Activated B cell treated with CpG ODN at 0.5 μM for 24 hours (primary cell): ENCODE measurements at regions not wholly inside any gene's neighbourhood (a gene's known extent, or its start where the extent isn't known, plus 50 kb on each side); places are given as distances from the start of the nearest gene placed in this dataset.
"Not testable (repeated sequence)": the region's sequence is repeated elsewhere in the genome, so short reads cannot be mapped to it uniquely, and the experiment has no call there.

Source experiments
- ATAC-seq: fragments of 200-7000 bp; cut with Tn5 transposase; one replicate; pipeline ENCODE4 v1.10.0; 2021; ENCODE audit warnings: low read depth, mild to moderate bottlenecking, moderate library complexity
- CTCF ChIA-PET: fragments of 350-600 bp; sonication (Branson Sonifier 250); formaldehyde crosslinking; loops from one replicate; lab custom pipeline; 2021; ENCODE audit warnings: antibody characterized with exemption; lab: Charles Lee
- POLR2A ChIA-PET: fragments of 350-600 bp; sonication (Branson Sonifier 250); formaldehyde crosslinking; loops from one replicate; lab custom pipeline; 2021; ENCODE audit warnings: antibody characterized with exemption; lab: Charles Lee
- DNase-seq: peaks from one replicate; pipeline ENCODE4 v3.0.0; 2022
- H3K27ac Mint-ChIP-seq: one replicate; pipeline ENCODE4 v1.8.0; 2020; ENCODE audit warnings: mixed read lengths
- H3K27me3 Mint-ChIP-seq: one replicate; pipeline ENCODE4 v1.8.0; 2021; ENCODE audit warnings: mixed read lengths
- H3K36me3 Mint-ChIP-seq: one replicate; pipeline ENCODE4 v1.8.0; 2021; ENCODE audit warnings: low read depth, mixed read lengths
- H3K4me1 Mint-ChIP-seq: one replicate; pipeline ENCODE4 v1.8.0; 2021; ENCODE audit warnings: mixed read lengths
- H3K4me3 Mint-ChIP-seq: one replicate; pipeline ENCODE4 v1.8.0; 2020; ENCODE audit warnings: mild to moderate bottlenecking, mixed read lengths
- H3K9me3 Mint-ChIP-seq: one replicate; pipeline ENCODE4 v1.8.0; 2020; ENCODE audit warnings: mixed read lengths
- intact Hi-C: fragments of 100-400 bp; cut with micrococcal nuclease; formaldehyde crosslinking; loops from one replicate; pipeline ENCODE4 v1.15.1; 2024
- TF ChIP-seq, protein P1 (sequence below): fragments of 200-600 bp; IDR thresholded peaks from one replicate; pipeline ENCODE4 v1.8.0; 2022; ENCODE audit warnings: antibody characterized with exemption, mild to moderate bottlenecking

DNA sequence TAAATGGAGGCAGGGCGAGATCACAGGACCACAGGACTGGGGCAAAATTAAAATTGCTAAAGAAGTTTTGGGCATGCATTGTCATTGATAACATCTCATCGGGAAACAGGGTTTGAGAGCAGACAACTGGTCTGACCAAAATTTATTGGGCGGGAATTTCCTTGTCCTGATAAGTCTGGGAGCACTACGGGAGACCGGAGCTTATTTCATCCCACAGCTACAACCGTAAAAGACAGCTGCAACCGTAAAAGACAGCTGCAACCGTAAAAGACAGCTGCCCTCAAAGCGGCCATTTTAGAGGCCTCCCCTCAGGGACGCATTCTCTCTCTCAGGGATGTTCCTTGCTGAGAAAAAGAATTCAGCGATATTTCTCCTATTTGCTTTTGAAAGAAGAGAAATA is 170.4 kb upstream of the NPAP1 start:
- not testable (repeated sequence) for H3K9me3 Mint-ChIP-seq

DNA sequence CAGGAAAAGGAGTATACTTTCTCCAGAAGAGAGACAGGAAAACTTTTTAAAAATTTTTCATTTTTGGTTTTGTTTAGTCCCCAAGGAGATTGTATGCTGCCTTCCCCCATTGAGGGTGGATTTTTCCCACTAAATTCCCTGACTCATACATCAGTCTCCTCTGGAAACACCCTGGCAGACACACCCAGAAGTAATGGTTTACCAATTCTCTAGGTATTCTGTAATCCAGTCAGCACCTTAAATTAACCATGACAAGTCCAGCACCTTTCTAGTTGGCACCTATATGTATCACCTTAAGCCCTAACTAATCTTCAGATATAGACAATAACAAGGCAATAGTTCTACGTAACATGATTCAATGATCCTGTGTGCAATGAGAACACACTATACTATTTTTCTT is 165.9 kb upstream of the NPAP1 start:
- DNase-seq, H3K4me1 Mint-ChIP-seq, H3K4me3 Mint-ChIP-seq, H3K27ac Mint-ChIP-seq, H3K27me3 Mint-ChIP-seq, CTCF ChIA-PET, ATAC-seq, H3K36me3 Mint-ChIP-seq, POLR2A ChIA-PET: not testable (repeated sequence)
- intact Hi-C loops: loop anchor here (5.0 kb wide), 1 partner anchor 307 kb away; no protein-coding TSS in a partner anchor
- peaks cover 13% of the 10 kb centered on the region for H3K9me3 Mint-ChIP-seq

More for the DNA sequence above, 170.4 kb upstream of the NPAP1 start:
- H3K27me3 Mint-ChIP-seq, H3K4me3 Mint-ChIP-seq, H3K4me1 Mint-ChIP-seq, DNase-seq, CTCF ChIA-PET, H3K27ac Mint-ChIP-seq, POLR2A ChIA-PET, ATAC-seq, H3K36me3 Mint-ChIP-seq: not testable (repeated sequence)
- intact Hi-C loops: loop anchor here (5.0 kb wide), 1 partner anchor 303 kb away; no protein-coding TSS in a partner anchor

DNA sequence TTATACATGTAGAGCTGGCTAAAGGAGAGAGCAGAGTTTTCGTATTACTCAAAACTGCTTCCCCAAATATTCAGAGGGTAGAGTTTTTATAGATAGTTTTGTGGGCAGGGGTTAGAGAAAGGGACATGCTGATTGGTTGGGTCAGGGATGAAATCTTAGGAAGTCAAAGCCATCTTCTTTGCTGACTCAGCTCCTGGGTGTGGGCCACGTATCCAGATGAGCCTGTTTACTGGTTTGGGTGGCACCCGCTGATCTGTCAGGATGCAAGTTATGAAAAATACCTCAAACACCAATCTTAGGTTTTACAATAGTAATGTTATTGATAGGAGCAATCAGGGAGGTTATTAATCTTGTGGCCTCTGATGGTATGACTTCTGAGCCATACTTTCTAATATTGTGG is 164.0 kb upstream of the NPAP1 start:
- H3K27ac Mint-ChIP-seq, POLR2A ChIA-PET, H3K4me3 Mint-ChIP-seq, DNase-seq, H3K27me3 Mint-ChIP-seq, H3K4me1 Mint-ChIP-seq, H3K36me3 Mint-ChIP-seq, intact Hi-C loops, ATAC-seq, CTCF ChIA-PET: not testable (repeated sequence)
- H3K9me3 Mint-ChIP-seq: peaks cover 14% of the 10 kb centered on the region

DNA sequence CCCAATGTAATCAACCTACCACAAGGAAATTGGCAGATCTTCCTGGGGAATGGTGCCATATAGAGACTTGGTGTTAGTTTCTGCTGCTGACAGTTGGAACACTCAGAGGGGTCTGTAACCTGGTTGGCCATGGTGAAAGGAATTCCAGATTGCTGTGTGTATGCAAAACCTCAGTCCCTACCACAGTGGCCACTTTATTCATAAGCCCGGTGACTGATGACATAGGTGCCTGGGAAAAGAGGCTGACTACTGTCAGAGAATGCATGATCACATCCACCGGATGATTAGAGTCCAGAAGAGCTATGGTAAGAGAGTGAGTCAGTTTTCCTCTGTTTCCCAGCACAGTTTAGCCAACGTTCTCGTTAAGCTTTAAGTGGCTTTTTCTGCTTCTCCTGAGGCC is 156.8 kb upstream of the NPAP1 start:
- H3K36me3 Mint-ChIP-seq, ATAC-seq, DNase-seq, H3K27me3 Mint-ChIP-seq, intact Hi-C loops, H3K4me3 Mint-ChIP-seq, H3K27ac Mint-ChIP-seq, H3K9me3 Mint-ChIP-seq, POLR2A ChIA-PET, H3K4me1 Mint-ChIP-seq, CTCF ChIA-PET: not testable (repeated sequence)

- CTCF ChIA-PET, H3K4me3 Mint-ChIP-seq, H3K27ac Mint-ChIP-seq, ATAC-seq, POLR2A ChIA-PET, H3K9me3 Mint-ChIP-seq, H3K36me3 Mint-ChIP-seq, DNase-seq, intact Hi-C loops, H3K27me3 Mint-ChIP-seq, H3K4me1 Mint-ChIP-seq: not testable (repeated sequence)
Observed at GRCh38 chr15:24531235-24531634, 144.3 kb upstream of the NPAP1 start.

GRCh38 chr15:24534032-24534431 is 141.5 kb upstream of the NPAP1 start:
- peaks cover 13% of the 10 kb centered on the region for H3K9me3 Mint-ChIP-seq
- H3K4me1 Mint-ChIP-seq, DNase-seq, H3K4me3 Mint-ChIP-seq, CTCF ChIA-PET, POLR2A ChIA-PET, intact Hi-C loops, H3K27ac Mint-ChIP-seq, H3K27me3 Mint-ChIP-seq, ATAC-seq, H3K36me3 Mint-ChIP-seq: not testable (repeated sequence)

DNA sequence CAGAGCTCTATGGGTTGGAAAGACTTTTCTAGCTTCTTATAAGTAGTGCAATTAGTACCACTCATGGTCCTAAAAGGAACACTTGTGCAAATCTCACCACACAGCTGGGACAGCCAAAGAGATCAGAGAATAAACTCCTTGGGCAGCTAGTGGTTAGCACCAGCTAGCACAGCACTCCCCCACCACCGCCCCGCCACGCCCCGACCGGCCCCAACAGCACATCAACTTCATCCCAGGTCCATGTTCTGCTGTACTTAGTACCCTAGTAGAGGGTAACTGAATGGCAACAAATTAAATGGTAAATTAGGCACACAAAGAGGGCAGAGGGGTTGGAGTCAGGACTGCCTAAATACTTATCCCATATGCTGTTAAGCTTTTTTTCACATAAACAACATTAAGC is 118.3 kb upstream of the NPAP1 start:
- H3K27ac Mint-ChIP-seq, H3K27me3 Mint-ChIP-seq, H3K36me3 Mint-ChIP-seq, H3K4me1 Mint-ChIP-seq, CTCF ChIA-PET, POLR2A ChIA-PET, DNase-seq, ATAC-seq, H3K9me3 Mint-ChIP-seq, H3K4me3 Mint-ChIP-seq: not testable (repeated sequence)
- intact Hi-C loops: loop anchor here (10.0 kb wide), 1 partner anchor 392 kb away; no protein-coding TSS in a partner anchor

- Mint-ChIP-seq H3K4me1 (no peaks in the 10 kb centered on the region), H3K9me3 (peaks cover 11% of the 10 kb centered on the region), H3K36me3 (no peaks in the 10 kb centered on the region), H3K27ac (no peak overlapping the region), H3K4me3 (no peak overlapping the region), H3K27me3 (no peaks in the 10 kb centered on the region)
- TF ChIP-seq, protein P1, sequence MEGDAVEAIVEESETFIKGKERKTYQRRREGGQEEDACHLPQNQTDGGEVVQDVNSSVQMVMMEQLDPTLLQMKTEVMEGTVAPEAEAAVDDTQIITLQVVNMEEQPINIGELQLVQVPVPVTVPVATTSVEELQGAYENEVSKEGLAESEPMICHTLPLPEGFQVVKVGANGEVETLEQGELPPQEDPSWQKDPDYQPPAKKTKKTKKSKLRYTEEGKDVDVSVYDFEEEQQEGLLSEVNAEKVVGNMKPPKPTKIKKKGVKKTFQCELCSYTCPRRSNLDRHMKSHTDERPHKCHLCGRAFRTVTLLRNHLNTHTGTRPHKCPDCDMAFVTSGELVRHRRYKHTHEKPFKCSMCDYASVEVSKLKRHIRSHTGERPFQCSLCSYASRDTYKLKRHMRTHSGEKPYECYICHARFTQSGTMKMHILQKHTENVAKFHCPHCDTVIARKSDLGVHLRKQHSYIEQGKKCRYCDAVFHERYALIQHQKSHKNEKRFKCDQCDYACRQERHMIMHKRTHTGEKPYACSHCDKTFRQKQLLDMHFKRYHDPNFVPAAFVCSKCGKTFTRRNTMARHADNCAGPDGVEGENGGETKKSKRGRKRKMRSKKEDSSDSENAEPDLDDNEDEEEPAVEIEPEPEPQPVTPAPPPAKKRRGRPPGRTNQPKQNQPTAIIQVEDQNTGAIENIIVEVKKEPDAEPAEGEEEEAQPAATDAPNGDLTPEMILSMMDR: no peak
- CTCF ChIA-PET: no interaction called here
- DNase-seq: no peak
- intact Hi-C loops: no loop called here
- ATAC-seq: no peak
- POLR2A ChIA-PET: no interaction called here
Observed at GRCh38 chr15:24607636-24608035, 67.9 kb upstream of the NPAP1 start.

- intact Hi-C loops: no loop called here
- peaks cover 12% of the 10 kb centered on the region for H3K9me3 Mint-ChIP-seq
Observed at GRCh38 chr15:24617646-24618045, 57.9 kb upstream of the NPAP1 start.

More at GRCh38 chr15:24617646-24618045, 57.9 kb upstream of the NPAP1 start:
- DNase-seq (no peak), ATAC-seq (no peak)
- no peak overlapping the region for H3K27ac Mint-ChIP-seq
- TF ChIP-seq, protein P1: no peak
- H3K4me3 Mint-ChIP-seq: no peak overlapping the region
- no peaks in the 10 kb centered on the region for H3K4me1 Mint-ChIP-seq
- H3K36me3 Mint-ChIP-seq: no peaks in the 10 kb centered on the region
- ChIA-PET POLR2A (no interaction called here), CTCF (no interaction called here)
- H3K27me3 Mint-ChIP-seq: no peaks in the 10 kb centered on the region
